ENCODE measurements at regions not wholly inside any gene's neighbourhood (a gene's known extent, or its start where the extent isn't known, plus 50 kb on each side); places are given as distances from the start of the nearest gene placed in this dataset.
A peak's percentile ranks its signal among the peaks of the same experiment; 100 is the strongest.

DNA sequence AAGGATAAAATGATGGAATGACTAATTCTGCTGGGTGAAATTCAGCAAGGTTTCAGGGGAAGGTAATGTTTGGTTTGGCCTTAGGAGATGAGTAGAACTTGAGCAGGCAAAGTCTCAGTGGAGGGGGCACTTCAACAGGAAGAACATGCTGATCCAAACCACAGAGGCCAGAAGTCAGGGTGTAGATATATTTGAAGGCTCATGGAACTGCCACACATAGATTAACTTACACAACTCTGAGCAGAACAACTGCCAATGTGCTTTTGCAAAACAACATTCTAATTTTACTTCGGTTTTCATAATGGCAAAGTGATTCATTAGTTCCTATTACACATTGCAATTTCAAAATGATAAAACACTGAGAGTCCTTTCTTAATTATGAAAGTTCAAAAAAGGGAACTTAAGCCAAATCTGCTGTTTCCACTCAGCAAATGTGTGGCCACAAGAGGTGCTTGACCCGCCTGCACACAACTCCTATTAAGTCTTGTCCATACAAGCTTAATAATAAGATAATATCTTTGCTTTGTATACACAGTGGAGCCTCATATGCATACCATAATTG is 284.8 kb downstream of the MREG start:
- peak; percentile 78 for DNase-seq (ENCODE audit: extremely low read depth, low read depth)
- TF ChIP-seq, protein P1, sequence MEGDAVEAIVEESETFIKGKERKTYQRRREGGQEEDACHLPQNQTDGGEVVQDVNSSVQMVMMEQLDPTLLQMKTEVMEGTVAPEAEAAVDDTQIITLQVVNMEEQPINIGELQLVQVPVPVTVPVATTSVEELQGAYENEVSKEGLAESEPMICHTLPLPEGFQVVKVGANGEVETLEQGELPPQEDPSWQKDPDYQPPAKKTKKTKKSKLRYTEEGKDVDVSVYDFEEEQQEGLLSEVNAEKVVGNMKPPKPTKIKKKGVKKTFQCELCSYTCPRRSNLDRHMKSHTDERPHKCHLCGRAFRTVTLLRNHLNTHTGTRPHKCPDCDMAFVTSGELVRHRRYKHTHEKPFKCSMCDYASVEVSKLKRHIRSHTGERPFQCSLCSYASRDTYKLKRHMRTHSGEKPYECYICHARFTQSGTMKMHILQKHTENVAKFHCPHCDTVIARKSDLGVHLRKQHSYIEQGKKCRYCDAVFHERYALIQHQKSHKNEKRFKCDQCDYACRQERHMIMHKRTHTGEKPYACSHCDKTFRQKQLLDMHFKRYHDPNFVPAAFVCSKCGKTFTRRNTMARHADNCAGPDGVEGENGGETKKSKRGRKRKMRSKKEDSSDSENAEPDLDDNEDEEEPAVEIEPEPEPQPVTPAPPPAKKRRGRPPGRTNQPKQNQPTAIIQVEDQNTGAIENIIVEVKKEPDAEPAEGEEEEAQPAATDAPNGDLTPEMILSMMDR (IDR thresholded peaks at IDR 0.05; ENCODE audit: low read depth, low read length, missing control alignments) = no peak
- no peak overlapping the region for H3K4me3 ChIP-seq (replicated peaks; ENCODE audit: low read depth, low read length)

DNA sequence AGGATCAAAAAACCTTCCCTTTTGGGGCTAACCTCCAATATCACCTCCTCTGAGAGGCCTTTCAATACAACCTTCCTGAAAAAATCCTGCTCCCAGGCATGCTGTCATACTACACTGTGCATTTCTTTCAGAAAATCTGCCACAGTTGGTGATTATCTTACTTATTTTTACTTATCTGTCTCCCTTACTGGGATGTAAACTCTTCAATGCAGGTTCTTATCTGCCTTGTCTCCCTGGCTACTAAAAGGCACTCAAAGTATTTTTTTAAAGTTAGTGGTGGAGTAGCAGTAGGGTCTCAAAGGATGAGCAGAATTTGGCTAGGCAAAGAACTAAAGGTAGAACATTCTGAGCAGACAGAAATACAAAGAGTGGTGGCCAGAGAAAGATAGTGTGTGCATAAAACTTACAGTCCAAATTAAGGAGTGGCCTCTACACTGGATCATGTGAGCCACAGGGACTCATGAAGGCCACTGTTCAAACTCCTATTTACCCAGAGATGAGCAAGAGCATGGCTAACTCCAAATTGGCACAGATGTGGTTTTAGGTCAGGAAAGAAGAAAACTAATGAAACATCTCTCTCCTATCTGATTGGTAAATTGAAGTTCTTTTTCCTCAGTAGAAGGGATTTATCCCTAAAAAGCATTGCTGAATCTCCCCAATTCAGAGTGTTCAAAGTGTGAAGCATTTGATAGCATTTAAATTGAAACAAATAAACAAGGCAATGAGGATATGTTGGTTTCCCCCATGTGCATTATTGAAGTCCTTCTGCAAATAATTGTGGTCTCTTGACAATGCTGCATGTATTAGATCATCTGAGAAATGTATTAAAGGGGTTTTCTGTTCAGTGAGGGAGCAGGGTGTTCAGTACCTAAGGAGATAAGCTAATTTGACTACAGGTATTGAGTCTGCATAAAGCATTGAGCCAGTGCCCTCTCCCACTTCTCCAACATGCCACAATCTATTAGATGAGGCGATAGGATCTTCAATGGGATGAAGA is 285.5 kb downstream of the MREG start:
- TF ChIP-seq, protein P1 (IDR thresholded peaks at IDR 0.05; ENCODE audit: low read depth, low read length, missing control alignments) = no peak
- no peak overlapping the region for H3K4me3 ChIP-seq (replicated peaks; ENCODE audit: low read depth, low read length)
- DNase-seq (ENCODE audit: extremely low read depth, low read depth) = no peak

DNA sequence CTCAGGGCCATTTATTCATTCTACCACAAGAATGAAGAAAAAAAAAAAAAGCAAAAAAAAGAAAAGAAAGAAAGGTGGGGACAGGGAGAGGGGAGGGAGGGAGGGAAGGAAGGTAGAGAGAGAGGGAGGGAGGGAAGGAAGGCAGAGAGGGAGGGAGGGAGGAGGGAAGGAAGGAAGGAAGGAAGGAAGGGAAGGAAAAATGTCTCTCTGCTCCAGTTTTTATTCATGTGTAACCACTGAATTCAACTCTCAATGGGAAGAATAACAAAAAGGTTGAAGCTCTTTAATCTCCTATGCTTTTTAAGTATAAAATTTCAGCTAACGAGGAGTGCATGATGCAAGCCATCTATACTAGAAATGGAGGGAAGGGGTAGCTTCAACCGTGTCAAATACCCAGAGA is 287.3 kb downstream of the MREG start:
- no peak for DNase-seq (ENCODE audit: extremely low read depth, low read depth)
- TF ChIP-seq, protein P1 (IDR thresholded peaks at IDR 0.05; ENCODE audit: low read depth, low read length, missing control alignments) = no peak

DNA sequence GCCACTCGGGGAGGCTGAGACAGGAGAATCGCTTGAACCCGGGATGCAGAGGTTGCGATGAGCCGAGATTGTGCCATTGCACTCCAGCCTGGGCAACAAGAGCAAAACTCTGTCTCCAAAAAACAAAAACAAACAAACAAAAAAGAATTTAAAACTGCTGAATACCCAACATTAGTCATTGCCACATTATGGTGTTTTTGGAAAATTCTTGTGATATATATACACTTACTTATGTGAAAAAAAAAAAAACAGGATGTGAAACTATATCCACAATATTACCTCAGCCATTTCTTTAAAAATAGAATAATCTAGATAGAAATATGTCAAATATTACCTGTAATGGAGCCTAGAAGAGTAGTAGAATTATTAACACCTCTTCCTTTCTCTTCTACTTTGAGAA is 288.3 kb upstream of the FN1 start:
- no peak for DNase-seq (ENCODE audit: extremely low read depth, low read depth)
- TF ChIP-seq, protein P1 (IDR thresholded peaks at IDR 0.05; ENCODE audit: low read depth, low read length, missing control alignments) = no peak
- no peak overlapping the region for H3K4me3 ChIP-seq (replicated peaks; ENCODE audit: low read depth, low read length)

More for the DNA sequence above, 287.3 kb downstream of the MREG start:
- no peak overlapping the region for H3K4me3 ChIP-seq (replicated peaks; ENCODE audit: low read depth, low read length)

DNA sequence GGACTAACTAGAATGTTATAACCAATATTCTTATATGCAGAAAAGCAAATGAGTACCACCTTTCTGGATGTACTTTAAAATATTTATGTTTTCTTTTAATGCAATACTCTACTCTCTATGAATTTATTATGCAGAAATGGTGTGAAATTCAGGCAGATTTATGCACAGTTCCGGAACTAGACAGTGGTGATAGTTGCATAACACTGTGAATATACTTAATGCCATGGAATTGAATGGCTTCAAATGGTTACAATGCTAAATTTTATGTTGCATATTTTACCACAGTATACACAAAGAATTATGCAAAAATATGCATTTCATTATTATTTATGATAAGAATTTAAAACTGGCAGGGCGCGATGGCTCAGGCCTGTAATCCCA is 287.8 kb upstream of the FN1 start:
- no peak overlapping the region for H3K4me3 ChIP-seq (replicated peaks; ENCODE audit: low read depth, low read length)
- DNase-seq (ENCODE audit: extremely low read depth, low read depth) = no peak
- TF ChIP-seq, protein P1 (IDR thresholded peaks at IDR 0.05; ENCODE audit: low read depth, low read length, missing control alignments) = no peak

DNA sequence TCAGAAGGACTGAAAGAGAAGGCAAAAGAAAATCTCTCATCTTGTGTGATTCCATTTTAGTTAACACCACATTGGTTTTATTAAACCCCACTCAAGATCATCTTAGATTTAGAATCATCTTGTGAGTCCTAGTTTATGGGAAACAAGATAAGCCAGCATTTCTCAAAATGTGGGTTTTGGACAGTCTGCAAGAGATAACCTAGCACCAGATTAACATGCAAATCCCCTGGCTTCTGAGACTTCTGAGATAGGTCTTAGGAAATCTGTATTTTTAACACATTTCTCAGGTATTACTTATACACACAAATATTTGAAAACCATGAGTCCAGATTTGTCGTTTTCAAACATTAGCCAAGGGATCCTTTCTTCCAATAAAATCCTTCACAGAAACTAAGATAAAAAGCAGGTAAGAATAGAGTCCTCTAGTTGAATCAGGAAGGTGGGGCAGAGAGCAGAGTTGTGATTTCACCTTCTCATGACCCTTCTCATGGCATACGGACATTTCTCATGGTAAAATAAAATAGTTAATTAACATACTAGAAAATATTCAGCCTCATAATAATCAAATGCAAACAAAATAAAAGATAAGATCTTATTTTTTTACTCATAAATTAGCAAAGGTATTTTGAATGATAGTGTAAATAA is 287.2 kb upstream of the FN1 start:
- DNase-seq (ENCODE audit: extremely low read depth, low read depth) = no peak
- TF ChIP-seq, protein P1 (IDR thresholded peaks at IDR 0.05; ENCODE audit: low read depth, low read length, missing control alignments) = no peak
- no peak overlapping the region for H3K4me3 ChIP-seq (replicated peaks; ENCODE audit: low read depth, low read length)
